Left ventricle myocardium superior (tissue), 1 donor: ENCODE measurements at regions not wholly inside any gene's neighbourhood (a gene's known extent, or its start where the extent isn't known, plus 50 kb on each side); places are given as distances from the start of the nearest gene placed in this dataset.
A peak's percentile ranks its signal among the peaks of the same experiment; 100 is the strongest.

Experiments
- ATAC-seq: fragments of 200-7000 bp; cut with Tn5 transposase; one replicate; pipeline ENCODE4 v1.9.1; 2020; ENCODE audit warnings: mild to moderate bottlenecking, moderate library complexity
- DNase-seq: peaks from one replicate; pipeline ENCODE4 v3.0.0-alpha.2; 2020
- intact Hi-C: fragments of 100-400 bp; cut with micrococcal nuclease; formaldehyde crosslinking; loops from one replicate; pipeline ENCODE4 v1.11.0; 2022
- donor health status: DM: no; HTN: yes; CAD: no; lungs with severe emphysema.

DNA sequence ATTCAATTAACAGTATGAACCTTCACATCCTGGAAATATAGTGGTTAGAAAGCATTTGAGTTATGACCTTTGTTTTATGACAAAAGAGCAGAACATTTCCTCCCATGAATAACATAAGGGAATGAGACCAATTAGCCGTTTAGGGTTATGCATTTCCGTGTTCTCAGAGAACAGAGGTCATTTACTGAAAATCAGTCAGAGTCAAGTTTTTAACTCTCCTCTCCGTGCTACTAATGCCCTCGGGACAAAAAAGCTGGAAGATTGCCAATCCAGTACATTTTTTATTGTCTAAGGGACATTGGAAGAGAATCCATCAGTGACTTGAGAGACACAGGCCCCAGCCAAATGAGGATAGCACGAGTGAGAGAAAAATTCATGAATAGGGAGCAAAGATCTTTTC, 632.7 kb downstream of the RFPL4B start:
- peak; percentile 74 for ATAC-seq
- no peak for DNase-seq
- intact Hi-C loops: no loop called here

DNA sequence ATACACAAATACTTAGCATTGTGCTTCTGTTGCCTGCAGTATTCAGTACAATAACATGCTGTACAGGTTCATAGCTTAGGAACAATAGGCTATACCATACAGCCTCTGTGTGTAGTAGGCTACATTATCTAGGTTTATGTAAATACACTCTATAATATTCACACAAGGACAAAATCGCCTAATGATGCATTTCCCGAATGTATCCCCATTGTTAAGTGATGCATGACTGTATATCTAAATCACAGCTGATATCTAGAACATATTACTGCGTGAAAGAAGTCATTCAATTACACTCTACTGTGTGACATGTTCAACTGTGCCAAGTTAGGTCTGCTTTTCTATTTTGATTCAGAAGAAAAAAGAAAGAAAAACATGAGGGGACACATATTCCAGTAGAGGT, 633.5 kb downstream of the RFPL4B start:
- ATAC-seq (no peak), DNase-seq (no peak)
- intact Hi-C loops: no loop called here

DNA sequence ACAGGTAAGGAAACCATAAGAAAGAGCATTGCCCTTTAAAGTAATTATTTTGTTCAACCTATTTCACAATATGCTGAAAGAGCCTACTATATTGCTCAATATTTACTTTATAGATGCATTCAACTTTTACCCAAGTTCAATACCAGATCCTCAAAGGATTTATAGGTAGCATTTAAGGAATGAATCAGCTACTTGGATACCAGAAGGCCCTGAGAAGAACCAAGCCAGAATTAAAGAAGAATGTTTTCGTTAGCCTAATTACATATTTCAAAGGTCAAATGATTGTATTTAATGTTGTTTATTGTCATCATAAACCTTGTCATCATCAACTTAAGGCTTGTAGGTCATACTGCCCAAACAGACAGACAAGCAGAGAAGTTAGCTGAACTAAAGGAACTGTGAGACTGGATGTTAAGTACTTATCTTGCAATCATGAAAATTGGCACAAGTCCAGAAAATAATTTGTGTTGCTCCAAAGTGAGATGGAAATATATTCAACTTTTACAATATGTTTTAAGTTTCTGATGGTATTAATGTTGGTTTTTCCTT, 636.7 kb downstream of the RFPL4B start:
- ATAC-seq: no peak
- DNase-seq: no peak
- intact Hi-C loops: no loop called here

DNA sequence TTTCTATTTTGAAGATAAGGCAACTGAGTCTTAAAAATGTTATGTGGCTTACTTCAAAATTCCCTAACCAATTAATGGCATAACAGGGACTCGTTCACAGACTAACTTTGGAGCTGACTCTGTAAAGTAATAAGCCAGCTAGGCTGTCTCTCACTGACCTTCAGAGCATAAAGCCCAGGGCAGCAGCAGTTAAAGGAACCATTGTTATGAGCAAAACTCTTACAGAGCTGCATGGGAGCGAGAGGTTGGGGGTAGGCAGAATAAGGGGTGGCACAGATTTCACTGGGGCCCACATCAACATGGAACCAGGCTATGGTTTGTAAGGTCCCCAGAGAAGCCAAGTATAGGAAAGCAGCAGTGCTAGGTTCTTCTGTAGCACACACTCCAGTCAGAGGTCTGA, 637.8 kb downstream of the RFPL4B start:
- no peak for DNase-seq
- ATAC-seq: no peak
- intact Hi-C loops: no loop called here

DNA sequence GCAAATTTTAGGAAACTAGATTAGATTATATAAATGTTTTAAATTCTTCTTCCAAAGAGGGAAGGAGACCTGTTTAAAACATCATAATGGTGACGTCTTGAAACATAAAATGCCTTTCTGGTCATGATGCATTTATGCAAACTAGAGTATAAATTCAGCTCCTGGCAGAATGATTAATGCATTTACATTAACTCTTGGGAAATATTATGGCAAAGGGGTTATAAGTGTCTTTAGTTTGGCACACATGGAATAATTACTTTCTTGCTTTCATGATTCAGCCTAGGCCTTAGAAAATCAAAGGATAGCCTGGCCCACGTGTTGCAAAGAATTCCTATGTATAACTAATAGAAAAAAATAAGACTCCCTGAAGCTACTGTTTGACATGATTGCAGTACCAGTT, 639.2 kb downstream of the RFPL4B start:
- DNase-seq (no peak), ATAC-seq (no peak)
- intact Hi-C loops: no loop called here

DNA sequence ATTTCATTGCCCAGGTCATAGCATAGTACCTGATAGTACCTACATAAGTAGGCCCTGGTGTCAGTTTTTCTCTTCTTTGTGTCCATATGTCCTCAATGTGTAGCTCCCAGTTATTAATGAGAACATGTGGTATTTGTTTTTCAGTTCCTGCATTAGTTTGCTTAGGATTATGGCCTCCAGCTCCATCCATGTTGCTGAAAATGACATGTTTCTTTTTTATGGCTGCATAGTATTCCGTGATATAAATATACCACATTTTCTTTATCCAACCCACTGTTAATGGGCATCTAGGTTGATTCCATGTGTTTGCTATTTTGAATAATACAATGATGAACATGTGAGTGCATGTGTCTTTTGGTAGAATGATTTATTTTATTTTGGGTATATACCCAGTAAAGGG, 641.6 kb downstream of the RFPL4B start:
- DNase-seq: no peak
- ATAC-seq: no peak
- intact Hi-C loops: no loop called here

DNA sequence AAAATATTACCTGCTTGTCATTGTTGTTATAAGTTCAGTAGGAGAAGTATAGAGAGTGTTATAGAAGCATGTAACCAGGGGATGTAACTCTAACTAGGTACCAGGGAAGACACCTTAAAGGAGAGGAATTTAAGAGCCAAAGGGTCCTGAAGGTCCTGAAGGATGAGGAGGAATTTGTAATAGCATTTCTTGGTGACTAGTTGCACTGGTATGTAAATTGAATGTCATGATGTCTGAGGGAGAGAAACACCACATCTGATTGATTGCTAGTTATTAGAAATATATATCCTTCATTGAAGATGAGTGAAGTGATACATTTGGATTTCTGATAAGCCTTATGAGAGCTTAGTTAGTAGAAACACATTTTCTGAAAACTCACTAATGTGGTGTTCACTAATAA, 643.8 kb downstream of the RFPL4B start:
- intact Hi-C loops: no loop called here
- DNase-seq (no peak), ATAC-seq (no peak)

DNA sequence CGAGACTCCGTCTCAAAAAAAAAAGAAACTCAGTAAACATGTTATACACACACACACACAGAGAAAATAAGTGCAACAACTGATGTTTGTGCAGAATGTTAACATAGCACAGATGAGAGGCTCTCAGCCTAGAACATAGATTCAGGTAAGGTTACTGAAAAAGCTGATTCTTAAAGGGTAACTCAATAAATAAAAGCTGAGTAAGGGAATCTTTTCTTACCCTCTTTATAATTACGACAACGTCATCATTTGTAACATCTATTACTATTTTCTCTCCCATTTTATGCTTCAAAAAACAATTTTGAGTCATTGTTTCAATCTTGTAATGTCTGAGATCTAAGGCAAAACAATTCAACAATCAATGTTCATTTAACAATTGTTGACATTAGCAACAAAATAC, 644.8 kb downstream of the RFPL4B start:
- no peak for ATAC-seq

DNA sequence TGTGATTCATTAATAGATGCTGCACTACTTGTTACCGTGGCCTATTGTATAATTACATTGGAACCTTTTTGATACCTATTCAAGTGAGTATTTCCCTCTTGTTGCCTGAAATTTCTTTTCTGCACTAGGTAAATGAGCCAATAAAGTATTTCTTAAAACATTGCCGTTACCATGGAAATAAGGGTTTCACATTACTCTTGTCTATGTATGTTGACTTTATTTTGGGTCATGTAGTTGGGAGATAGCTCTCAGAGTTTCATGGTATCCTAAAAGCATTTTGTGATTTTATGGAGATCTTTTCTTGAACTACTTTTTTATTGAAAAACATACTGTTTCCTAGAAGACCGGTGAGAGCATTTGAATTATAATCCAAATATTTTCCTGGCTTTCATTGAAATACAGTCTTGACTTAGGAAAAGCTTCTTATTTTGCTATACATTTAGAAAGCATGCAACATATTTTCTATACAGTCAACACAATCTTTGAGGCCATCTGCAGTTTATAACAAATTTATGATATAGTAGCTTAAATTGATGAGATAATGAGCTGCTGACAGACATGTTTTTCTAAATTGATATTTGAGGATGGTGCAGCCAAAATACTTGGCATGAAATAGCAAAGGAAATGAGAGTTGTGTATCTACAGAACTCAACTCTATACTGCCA, 650.4 kb downstream of the RFPL4B start:
- DNase-seq (no peak), ATAC-seq (no peak)
- intact Hi-C loops: no loop called here

More for the DNA sequence above, 644.8 kb downstream of the RFPL4B start:
- DNase-seq: no peak
- intact Hi-C loops: no loop called here

DNA sequence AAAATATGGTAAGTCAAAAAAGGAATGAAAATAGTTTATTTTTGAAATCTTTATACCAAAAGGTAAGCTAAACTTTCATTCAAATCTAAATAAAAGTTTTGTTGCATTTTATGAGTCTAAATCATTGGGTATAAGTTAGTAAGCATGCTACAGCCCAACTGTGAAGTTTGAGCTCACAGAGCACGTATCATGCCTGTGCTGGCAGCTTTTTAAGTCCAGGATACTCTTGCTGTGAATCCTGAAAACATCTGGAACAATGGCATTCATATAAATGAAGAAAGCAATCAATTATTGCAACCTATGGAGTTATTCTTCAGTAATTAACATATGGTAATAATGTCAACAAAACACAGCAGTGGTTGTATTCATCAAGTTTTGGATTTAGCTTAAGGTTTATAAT, 656.9 kb downstream of the RFPL4B start:
- no peak for ATAC-seq
- no peak for DNase-seq
- intact Hi-C loops: no loop called here

DNA sequence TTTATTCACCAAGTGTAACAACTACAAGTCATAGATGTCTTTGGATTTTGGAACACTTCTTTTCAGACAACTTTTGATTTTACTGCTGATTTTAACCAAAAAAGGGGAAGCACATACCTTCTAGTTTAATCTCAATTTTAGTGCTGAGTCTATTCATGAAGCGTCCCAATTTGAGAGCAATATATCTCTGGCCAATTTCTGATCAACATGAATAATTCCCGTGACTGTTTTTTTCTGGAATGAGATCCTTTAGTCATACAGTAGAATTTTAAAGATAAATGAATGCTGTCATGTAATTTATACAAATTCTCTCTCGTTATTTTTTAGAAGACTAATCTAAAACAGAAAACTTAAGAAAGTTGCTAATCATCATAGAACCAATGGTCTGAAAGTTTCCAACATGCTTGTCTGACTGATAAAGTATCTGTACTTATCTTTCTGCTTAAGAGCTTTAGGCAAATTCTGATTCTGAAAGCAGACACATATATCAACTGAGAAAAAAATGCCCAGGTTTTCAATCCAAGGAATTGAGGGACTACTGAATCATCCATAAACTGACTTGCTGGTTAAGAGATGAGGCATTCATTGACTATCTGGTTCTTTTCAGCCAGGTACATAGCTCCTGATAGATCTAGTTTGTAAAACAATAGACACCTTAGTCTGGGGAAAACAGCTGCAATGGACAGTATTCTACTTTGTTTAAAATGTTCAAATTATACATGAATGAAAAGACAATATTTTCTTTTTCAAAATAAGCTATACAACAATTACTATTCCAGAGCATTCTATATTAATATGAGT, 657.5 kb downstream of the RFPL4B start:
- intact Hi-C loops: no loop called here
- DNase-seq: no peak
- ATAC-seq: no peak

DNA sequence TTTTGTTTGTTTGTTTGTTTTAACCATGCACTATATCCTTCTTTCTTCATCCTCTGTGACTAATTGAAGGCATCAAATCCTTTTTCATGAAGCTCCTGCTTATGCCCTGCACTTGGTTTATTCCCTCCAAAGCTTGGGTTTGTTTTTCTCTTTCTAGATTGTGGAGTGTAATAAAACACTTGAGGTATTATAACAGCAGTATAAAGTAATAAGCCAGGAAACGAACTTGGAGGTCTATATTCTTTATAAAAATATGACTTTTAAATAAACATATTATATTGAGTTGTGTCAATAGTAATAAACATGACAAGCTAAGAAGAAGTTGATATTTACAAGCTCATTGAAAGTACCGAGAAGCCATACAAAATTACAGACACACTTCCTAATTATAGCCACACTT, 659.4 kb downstream of the RFPL4B start:
- intact Hi-C loops: no loop called here
- no peak for DNase-seq
- no peak for ATAC-seq

DNA sequence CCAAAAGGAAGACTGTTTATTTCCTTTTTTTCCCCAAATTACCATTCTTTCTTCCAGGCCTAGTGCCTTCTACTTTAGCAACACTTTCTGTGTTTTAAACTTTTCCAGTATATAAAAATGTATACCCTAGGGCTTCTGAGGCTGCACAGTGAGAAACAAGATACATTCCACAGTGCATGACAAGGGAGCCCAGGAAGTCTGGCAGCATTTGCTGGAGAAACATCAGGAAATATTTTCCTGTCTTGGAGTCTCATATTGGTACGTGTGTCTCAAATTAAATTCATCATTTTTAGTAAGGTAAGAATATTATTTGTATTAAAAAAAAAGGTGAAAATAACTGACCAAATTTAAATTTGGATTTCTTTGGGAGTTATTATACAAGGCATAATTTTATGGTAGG, 662.6 kb downstream of the RFPL4B start:
- ATAC-seq (no peak), DNase-seq (no peak)
- intact Hi-C loops: no loop called here

DNA sequence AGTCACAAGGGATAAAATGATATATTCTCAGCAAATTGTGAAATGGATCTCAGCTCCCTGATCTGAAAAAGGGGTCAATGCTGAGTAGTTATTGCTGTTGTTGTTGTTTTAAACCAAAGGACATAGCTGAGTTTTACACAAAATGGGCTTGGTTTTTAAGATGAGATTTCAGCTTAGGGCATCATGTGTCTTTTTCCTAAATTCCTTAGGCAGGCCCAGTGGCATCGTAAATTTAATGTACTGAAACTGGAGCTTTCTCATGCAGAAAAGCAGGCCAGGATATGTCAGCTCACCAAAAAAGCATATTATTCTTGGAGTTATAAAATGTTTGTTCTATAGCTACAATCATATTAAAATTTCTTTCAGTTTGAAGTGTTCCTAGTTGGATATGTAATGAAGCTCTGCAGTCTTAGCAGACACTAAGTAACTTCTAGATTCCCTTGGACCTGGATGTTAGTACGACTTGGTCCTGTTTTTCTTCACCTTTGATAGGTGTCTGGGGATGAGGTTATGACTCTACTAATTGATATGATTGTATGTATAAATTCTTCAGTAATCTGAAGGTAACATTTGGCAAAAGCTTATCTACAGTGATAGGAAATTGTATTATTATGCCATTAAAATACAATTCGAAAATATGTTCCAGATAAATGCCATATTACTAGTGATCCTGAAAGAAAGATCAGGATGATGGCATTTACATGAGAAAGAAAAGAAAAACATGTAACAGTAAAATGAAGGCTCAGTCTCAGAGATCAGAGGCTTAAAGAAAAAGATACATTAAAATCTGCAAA, 663.3 kb downstream of the RFPL4B start:
- ATAC-seq: no peak
- intact Hi-C loops: no loop called here

DNA sequence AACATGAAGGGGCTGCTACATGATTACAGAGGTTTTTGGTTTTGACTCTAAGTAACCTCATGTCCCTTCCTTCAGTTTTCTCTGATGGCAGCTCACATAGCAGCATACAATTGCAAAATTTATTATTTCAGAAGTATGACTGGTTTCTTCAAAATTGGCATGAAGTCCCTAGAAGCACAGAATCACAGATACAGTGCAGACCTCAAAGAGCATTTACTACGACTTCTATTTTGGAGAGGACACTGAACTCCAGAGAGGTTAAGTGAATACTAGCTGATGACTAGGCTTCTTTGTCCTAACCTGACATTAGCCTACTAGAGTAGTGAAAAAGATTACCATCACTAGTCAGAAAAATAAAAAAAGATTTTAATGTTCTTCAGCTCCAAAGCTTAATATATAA, 664.3 kb downstream of the RFPL4B start:
- intact Hi-C loops: no loop called here
- peak; percentile 66 for ATAC-seq
- DNase-seq: no peak

More for the DNA sequence above, 663.3 kb downstream of the RFPL4B start:
- no peak for DNase-seq

DNA sequence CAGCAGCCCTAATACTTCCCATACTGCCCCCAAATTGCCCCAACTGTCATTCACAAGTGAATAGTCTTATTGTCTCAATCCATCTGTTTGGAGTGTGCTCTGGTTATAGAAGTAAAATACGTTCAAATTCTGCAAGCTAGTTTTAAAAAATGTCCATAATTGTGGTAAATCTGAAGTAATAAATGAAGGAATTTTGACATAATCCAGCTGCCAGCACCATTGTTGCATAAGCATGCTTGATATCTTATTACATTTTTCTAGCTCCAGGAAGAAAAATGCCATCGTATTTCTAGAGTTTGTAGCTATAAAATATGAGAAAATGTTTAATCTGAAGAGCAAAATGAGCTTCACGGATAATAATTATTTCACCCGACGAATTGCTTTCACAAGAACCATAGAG, 664.7 kb downstream of the RFPL4B start:
- DNase-seq (no peak), ATAC-seq (peak; percentile 22)
- intact Hi-C loops: no loop called here

DNA sequence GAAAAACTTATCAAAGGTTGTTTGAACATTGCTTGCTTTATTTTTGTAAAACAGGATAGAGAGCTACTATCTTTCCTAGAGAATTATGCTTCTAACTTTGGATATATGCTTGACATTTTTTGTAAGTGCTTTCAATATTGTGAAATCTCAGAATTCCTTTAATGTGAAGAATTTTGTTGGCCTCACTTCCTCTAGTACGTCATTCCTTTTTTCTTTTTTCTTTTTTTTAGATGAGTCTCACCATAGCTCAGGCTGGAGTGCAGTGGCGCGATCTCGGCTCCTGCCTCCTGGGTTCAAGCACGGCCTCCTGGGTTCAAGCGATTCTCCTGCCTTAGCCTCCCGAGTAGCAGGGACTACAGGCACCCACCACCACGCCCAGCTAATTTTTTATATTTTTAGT, 668.1 kb downstream of the RFPL4B start:
- peak; percentile 26 for DNase-seq
- peak; percentile 43 for ATAC-seq
- intact Hi-C loops: no loop called here

DNA sequence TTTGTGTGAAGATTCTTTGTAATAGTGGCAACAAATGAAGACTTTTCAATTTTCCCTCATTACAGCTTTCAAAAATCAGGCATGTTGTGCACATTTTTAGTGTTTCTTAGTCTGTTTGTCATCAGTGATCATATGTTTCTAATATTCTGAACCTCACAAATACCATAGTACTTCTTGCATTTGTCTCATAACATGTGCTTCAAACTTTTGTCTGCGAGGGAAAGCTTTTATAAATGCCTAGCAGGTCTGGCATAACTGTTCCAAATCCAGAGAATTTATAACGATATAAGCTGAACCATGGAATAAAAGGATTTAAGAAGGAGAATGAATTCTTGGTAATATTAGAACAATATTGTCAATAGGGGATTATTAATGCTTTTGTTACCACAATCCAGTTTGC, 670.2 kb downstream of the RFPL4B start:
- ATAC-seq: no peak
- intact Hi-C loops: no loop called here
- DNase-seq: no peak

DNA sequence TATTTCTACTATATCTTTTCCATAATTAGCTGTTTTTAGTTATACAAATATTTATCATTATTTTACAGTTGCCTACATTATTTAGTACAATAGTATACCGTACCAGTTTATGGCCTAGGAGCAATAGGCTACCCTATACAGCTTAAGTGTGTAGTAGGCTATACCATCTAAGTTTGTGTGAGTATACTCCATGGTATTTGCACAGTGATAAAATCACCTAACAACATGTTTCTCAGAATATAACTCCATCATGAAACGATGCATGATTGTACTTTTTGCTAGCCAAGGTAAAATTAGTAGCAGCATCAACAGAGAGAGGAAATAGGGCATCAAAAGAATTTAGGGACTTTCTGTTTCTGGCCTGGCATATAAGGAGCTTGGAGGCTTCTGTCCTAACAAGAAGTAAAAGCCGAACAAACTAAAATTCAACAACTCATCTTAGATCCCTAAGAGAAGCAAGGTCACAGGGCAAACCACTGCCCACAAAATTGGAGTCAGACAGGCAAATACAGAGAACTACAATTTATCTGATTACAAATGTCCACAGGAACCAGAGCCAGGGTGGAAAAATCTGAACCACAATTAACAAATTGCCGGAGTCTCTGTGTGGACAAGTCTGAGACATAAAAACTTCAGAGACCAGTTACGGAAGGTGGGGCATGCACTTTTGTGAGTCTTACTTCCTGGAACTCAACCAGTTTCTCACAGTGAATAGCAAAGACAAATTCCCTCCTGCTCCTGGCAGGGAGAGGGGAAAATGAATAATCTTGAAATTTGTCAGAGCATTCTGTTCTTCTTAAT, 671.4 kb downstream of the RFPL4B start:
- intact Hi-C loops: no loop called here
- ATAC-seq: peak; percentile 79
- no peak for DNase-seq
